ENCODE measurements at regions not wholly inside any gene's neighbourhood (a gene's known extent, or its start where the extent isn't known, plus 50 kb on each side); places are given as distances from the start of the nearest gene placed in this dataset.

DNA sequence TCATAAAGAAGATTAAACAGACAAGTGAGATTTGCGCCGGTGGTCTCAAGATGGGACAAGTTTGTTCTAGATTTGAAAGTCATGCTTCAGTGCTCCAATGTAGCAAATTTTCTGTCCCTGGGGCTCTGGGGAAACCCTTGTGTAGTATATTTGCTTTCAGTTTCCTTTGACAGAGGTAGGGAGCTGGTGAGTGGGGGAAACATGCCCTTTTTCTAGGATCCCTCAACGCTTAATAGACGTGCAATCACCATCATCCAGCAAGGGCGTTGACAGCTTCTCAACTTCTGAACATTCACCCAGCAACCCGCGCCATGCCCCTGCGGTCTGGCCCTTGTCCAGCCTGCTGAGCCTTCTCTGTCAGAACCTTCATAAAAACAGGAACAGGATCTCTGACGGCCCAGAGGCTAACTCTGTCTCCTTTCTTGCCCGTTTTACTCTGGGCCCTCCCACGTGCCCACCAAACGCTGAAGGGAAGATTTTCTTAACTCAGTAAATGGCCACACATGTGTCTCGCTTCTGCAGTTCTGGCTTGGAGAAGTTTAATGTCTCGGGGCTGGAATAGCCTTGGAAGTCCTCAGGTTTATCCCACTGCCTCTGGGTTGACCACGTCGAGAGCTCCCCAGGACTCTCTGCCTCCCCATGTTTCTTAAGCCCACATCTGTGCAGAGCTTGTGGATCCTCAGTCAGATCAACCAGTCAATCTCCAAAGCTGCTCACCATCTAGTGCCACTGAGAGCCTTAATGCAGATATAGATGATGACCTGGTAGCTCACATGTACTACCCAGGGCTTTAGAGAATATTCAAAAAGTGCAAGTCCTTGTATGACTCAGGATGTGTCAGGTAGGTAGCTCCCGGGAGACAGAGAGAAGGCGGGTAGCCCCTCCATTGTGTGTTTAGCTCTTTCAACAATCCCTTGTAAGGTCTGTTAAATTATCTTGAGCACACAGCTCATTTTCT is 58.1 kb upstream of the CCND2 start:
- intact Hi-C loops (cut with micrococcal nuclease; ENCODE audit: unreplicated experiment) (no loop called here), in situ Hi-C loops (cut with HindIII; ENCODE audit: low pct_unique_long_range_greater_than_20kb, low sequenced_read_pairs) (no loop called here)
- DNase-seq (ENCODE audit: low read depth, low spot score) (no peak), ATAC-seq (no peak)
- Histone ChIP-seq H3K27me3 (ENCODE audit: control insufficient read depth, insufficient read depth, low read length) (peaks cover under 1% of the 10 kb centered on the region; the same call in 1 of the 2 replicates), H3K27ac (ENCODE audit: low read length) (no peak overlapping the region), H3K4me3 (ENCODE audit: low read depth in 2 of 2, low read length in 2 of 2) (no peak overlapping the region), H3K9me3 (ENCODE audit: control insufficient read depth, insufficient read depth, low read depth, low read length) (no peaks in the 10 kb centered on the region), H3K36me3 (ENCODE audit: control insufficient read depth, insufficient read depth, low read length) (no peaks in the 10 kb centered on the region), H3K4me1 (ENCODE audit: control insufficient read depth, insufficient read depth, low read length) (no peaks in the 10 kb centered on the region)
- TF ChIP-seq, protein P1, sequence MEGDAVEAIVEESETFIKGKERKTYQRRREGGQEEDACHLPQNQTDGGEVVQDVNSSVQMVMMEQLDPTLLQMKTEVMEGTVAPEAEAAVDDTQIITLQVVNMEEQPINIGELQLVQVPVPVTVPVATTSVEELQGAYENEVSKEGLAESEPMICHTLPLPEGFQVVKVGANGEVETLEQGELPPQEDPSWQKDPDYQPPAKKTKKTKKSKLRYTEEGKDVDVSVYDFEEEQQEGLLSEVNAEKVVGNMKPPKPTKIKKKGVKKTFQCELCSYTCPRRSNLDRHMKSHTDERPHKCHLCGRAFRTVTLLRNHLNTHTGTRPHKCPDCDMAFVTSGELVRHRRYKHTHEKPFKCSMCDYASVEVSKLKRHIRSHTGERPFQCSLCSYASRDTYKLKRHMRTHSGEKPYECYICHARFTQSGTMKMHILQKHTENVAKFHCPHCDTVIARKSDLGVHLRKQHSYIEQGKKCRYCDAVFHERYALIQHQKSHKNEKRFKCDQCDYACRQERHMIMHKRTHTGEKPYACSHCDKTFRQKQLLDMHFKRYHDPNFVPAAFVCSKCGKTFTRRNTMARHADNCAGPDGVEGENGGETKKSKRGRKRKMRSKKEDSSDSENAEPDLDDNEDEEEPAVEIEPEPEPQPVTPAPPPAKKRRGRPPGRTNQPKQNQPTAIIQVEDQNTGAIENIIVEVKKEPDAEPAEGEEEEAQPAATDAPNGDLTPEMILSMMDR (IDR thresholded peaks at IDR 0.05): no peak
- no peak for TF ChIP-seq POLR2AphosphoS5 (IDR thresholded peaks at IDR 0.05; ENCODE audit: low read depth, low read length)
- no peak for TF ChIP-seq TCF7L2 (IDR thresholded peaks at IDR 0.05; ENCODE audit: low read depth, low read length)
- TF ChIP-seq REST (IDR thresholded peaks at IDR 0.05; ENCODE audit: insufficient read depth in 1 of 2, low read depth in 2 of 2, low read length in 1 of 2): no peak
- TF ChIP-seq SIN3A (IDR thresholded peaks at IDR 0.05; ENCODE audit: borderline replicate concordance, insufficient read depth, low read depth, low read length): no peak
- CTCF ChIA-PET: no interaction called here
- BruUV-seq (replicated peaks): no TSS peak
- POLR2A ChIA-PET: no interaction called here

- POLR2A ChIA-PET: no interaction called here
- CTCF ChIA-PET: no interaction called here
- H3K9me3 ChIP-seq (ENCODE audit: control insufficient read depth, insufficient read depth, low read depth, low read length): no peaks in the 10 kb centered on the region
These were observed 58.7 kb upstream of the CCND2 start for GRCh38 chr12:4214877-4215228.

More at GRCh38 chr12:4214877-4215228, 58.7 kb upstream of the CCND2 start:
- DNase-seq (ENCODE audit: low read depth, low spot score): no peak
- H3K27ac ChIP-seq (ENCODE audit: low read length): no peak overlapping the region
- TF ChIP-seq POLR2AphosphoS5 (IDR thresholded peaks at IDR 0.05; ENCODE audit: low read depth, low read length): no peak
- TF ChIP-seq REST (IDR thresholded peaks at IDR 0.05; ENCODE audit: insufficient read depth in 1 of 2, low read depth in 2 of 2, low read length in 1 of 2): no peak
- TF ChIP-seq SIN3A (IDR thresholded peaks at IDR 0.05; ENCODE audit: borderline replicate concordance, insufficient read depth, low read depth, low read length): no peak
- TF ChIP-seq, protein P1 (IDR thresholded peaks at IDR 0.05): no peak
- TF ChIP-seq TCF7L2 (IDR thresholded peaks at IDR 0.05; ENCODE audit: low read depth, low read length): no peak
- H3K4me1 ChIP-seq (ENCODE audit: control insufficient read depth, insufficient read depth, low read length): no peaks in the 10 kb centered on the region
- ATAC-seq: no peak
- peaks cover 4% of the 10 kb centered on the region; the same call in 1 of the 2 replicates for H3K27me3 ChIP-seq (ENCODE audit: control insufficient read depth, insufficient read depth, low read length)
- intact Hi-C loops (cut with micrococcal nuclease; ENCODE audit: unreplicated experiment) (no loop called here), in situ Hi-C loops (cut with HindIII; ENCODE audit: low pct_unique_long_range_greater_than_20kb, low sequenced_read_pairs) (no loop called here)
- no peak overlapping the region for H3K4me3 ChIP-seq (ENCODE audit: low read depth in 2 of 2, low read length in 2 of 2)
- BruUV-seq (replicated peaks): no TSS peak
- H3K36me3 ChIP-seq (ENCODE audit: control insufficient read depth, insufficient read depth, low read length): no peaks in the 10 kb centered on the region
